Fibroblast of villous mesenchyme (primary cell): ENCODE measurements at regions not wholly inside any gene's neighbourhood (a gene's known extent, or its start where the extent isn't known, plus 50 kb on each side); places are given as distances from the start of the nearest gene placed in this dataset.

Experiments used
- DNase-seq: peaks from one replicate; pipeline ENCODE4 v3.0.0-alpha.2; 2010; ENCODE audit warnings: low read depth
- H3K4me3 ChIP-seq: 2 replicates; pipeline ENCODE4 v1.5.1; 2011; ENCODE audit warnings: low read depth, mild to moderate bottlenecking, low read length
- TF ChIP-seq, protein P1 (sequence below): IDR thresholded peaks from 2 replicates; pipeline ENCODE4 v1.5.1; 2012; ENCODE audit warnings: low read depth, mild to moderate bottlenecking, low read length; ENCODE audit not compliant: insufficient read depth

DNA sequence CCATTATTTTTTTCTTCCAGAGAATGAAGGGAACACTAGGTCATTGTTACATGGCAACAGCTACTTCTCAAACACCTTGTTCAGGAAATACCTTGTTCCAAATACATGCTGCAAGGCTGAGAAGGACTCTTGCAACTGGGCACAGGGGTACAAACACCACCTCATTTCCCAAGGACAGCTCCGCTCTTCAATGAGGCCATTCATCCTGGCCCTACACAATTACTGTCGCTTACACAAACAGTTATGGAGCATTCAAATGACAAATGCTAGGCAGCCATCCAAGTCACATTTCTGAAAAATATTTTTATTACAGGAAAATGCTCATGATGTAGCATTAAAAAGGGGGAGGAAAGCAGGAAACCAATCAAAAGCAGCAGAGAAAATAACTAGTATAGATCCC lies 611.9 kb downstream of the DHX35 start:
- no peak overlapping the region for H3K4me3 ChIP-seq
- no peak for DNase-seq
- TF ChIP-seq, protein P1, sequence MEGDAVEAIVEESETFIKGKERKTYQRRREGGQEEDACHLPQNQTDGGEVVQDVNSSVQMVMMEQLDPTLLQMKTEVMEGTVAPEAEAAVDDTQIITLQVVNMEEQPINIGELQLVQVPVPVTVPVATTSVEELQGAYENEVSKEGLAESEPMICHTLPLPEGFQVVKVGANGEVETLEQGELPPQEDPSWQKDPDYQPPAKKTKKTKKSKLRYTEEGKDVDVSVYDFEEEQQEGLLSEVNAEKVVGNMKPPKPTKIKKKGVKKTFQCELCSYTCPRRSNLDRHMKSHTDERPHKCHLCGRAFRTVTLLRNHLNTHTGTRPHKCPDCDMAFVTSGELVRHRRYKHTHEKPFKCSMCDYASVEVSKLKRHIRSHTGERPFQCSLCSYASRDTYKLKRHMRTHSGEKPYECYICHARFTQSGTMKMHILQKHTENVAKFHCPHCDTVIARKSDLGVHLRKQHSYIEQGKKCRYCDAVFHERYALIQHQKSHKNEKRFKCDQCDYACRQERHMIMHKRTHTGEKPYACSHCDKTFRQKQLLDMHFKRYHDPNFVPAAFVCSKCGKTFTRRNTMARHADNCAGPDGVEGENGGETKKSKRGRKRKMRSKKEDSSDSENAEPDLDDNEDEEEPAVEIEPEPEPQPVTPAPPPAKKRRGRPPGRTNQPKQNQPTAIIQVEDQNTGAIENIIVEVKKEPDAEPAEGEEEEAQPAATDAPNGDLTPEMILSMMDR, result no peak

DNA sequence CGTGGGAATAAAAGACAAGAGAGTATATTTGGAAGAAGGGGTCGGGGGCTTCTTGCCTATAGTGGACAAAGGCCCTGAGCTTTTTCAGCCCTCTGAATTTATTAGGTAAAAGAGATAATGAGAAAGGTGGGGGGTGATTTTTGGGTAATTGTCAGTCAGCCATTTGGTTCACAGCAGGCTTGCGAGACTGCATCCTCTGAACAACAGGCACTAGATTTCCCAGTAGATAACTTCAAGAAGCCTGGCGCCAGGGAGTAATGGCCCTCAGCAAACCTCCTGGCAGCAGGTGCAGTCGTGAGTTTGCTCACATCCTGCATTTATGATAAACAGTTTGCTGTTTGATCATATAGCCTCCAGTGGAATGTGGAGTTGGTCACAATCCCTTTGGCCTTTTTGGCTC lies 609.0 kb downstream of the DHX35 start:
- TF ChIP-seq, protein P1, result no peak
- no peak overlapping the region for H3K4me3 ChIP-seq
- no peak for DNase-seq

DNA sequence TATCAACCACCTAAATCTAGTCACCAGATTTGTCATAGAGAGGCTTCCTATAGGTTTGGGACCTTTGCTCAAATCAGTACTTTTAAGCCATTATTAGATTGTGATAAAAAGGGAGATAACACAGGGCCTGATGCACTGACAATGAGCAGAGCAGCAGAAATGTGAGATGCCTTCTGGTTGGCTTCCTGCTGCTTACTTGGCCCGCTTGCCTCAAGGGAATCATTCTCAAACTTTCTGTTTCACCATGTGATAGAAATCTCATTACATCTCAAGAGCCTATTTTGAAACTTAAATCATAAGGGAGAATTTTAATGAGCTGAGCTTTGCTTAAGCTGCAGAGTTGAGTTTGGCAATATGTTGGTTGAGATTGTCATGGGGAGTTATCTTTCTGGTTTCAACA lies 606.0 kb downstream of the DHX35 start:
- DNase-seq, result no peak
- TF ChIP-seq, protein P1, result no peak
- no peak overlapping the region for H3K4me3 ChIP-seq

DNA sequence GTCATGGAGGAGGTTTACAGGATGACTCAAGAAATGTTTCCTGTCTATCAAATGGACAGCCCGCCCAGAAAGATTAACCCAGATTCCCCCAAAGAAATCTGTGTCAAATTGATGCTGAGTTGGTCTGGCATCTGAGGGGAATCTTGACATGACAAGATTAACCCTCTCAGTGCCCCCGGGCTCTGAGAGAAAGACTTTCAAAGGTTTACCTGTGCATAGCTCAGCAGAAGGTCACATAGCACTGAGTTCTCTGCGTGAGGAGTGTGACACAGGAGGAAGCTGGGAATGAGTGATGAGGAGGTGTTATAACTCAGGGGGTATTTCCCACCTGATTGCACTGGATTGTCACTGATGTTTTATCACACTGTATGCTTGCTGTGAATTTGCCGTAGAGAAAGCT lies 601.2 kb downstream of the DHX35 start:
- no peak for DNase-seq
- no peak overlapping the region for H3K4me3 ChIP-seq
- TF ChIP-seq, protein P1, result no peak

DNA sequence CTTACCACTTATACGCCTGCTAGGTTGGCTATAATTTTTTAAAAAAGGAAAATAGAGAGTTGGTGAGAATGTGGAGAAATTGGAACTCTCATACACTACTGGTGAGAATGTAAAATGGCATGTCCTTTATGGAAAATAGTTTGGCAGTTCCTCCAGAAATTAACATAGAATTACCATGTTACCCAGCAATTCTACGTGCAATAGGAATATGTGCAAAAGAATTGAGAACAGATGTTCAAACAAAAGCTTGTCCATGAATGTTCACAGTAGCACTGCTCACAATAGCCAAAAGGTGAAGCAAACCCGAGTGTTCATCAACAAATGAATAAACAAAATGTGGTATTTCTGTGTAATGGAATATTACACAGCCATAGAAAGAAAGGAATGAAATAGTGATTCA lies 592.2 kb downstream of the DHX35 start:
- no peak for DNase-seq
- no peak overlapping the region for H3K4me3 ChIP-seq
- TF ChIP-seq, protein P1, result no peak

- TF ChIP-seq, protein P1, result no peak
- no peak for DNase-seq
- no peak overlapping the region for H3K4me3 ChIP-seq
These were observed 591.0 kb downstream of the DHX35 start for GRCh38 chr20:39553120-39553519.

GRCh38 chr20:39549733-39550132 lies 587.6 kb downstream of the DHX35 start:
- TF ChIP-seq, protein P1, result no peak
- no peak for DNase-seq
- no peak overlapping the region for H3K4me3 ChIP-seq
